Coronary artery (tissue), 2 donors: ENCODE measurements at regions not wholly inside any gene's neighbourhood (a gene's known extent, or its start where the extent isn't known, plus 50 kb on each side); places are given as distances from the start of the nearest gene placed in this dataset.

ENCODE experiments used
- DNase-seq: peaks from one replicate; pipeline ENCODE4 v3.0.0-alpha.2; 2017; ENCODE audit warnings: low spot score
- H3K27ac ChIP-seq, 2 donors: fragments of 200-600 bp; sonication (generic); one replicate each; pipeline ENCODE4 v1.5.1; 2016 to 2019
- H3K4me3 ChIP-seq: fragments of 200-600 bp; sonication (generic); 2 replicates; pipeline ENCODE4 v1.5.1; 2016; ENCODE audit warnings: mild to moderate bottlenecking, moderate library complexity
- CTCF ChIP-seq: fragments of 200-600 bp; sonication (generic); IDR thresholded peaks from one replicate; pipeline ENCODE4 v1.5.1; 2019; ENCODE audit warnings: antibody characterized with exemption

DNA sequence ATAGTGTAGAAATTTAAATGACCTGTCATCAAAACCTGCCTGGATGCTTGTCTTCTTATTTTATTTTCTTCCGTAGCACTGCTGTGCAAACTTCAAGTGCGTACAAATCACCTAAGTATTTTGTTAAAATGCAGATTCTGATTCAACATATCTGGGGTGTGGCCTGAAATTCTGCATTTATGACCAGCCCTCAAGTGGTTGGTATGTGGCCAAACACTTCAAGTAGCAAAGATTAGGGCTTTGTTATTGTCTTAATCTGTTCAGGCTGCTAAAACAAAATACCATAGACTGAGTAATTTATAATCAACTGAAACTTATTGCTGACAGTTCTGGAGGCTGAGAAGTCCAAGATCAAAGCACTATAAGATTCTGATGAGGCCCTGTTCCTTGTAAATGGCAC lies 97.6 kb upstream of the LRRC3B start:
- no peak overlapping the region for H3K4me3 ChIP-seq
- H3K27ac ChIP-seq: no peak overlapping the region
- DNase-seq: no peak
- TF ChIP-seq CTCF: no peak

GRCh38 chr3:26535151-26535550 lies 87.4 kb upstream of the LRRC3B start:
- no peak for DNase-seq
- Histone ChIP-seq H3K4me3 (no peak overlapping the region), H3K27ac (no peak overlapping the region)
- TF ChIP-seq CTCF: no peak

- no peak for TF ChIP-seq CTCF
- no peak overlapping the region for H3K27ac ChIP-seq
- H3K4me3 ChIP-seq: no peak overlapping the region
- no peak for DNase-seq
Observed at GRCh38 chr3:26536955-26537354, 85.6 kb upstream of the LRRC3B start.

- DNase-seq: no peak
- no peak for TF ChIP-seq CTCF
- H3K4me3 ChIP-seq: no peak overlapping the region
- H3K27ac ChIP-seq: no peak overlapping the region
Observed at GRCh38 chr3:26550413-26550812, 72.2 kb upstream of the LRRC3B start.

- DNase-seq: no peak
- Histone ChIP-seq H3K27ac (no peak overlapping the region), H3K4me3 (no peak overlapping the region)
- TF ChIP-seq CTCF: no peak
Observed at GRCh38 chr3:26556637-26557036, 65.9 kb upstream of the LRRC3B start.

DNA sequence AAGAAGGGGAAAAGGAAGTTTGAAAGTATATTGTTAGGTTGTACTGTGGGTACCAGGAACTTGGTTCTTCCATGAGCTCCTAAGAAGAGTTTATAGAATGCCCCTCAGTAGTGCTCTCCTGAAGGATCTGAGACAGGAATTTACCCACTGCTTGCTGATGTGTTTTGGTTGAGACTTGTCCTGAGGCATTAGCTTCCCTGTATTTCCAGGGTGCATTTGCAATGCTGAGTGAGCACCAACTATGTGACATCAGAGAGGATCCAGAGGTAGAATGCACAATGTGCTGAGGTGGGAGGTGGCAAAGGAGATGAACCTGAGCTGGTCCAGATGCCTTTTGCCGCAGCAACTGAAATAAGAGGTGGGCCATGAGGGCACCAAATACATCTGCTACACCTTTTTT lies 64.3 kb upstream of the LRRC3B start:
- H3K27ac ChIP-seq: no peak overlapping the region
- no peak for TF ChIP-seq CTCF
- DNase-seq: no peak
- no peak overlapping the region for H3K4me3 ChIP-seq

GRCh38 chr3:26559227-26559626 lies 63.3 kb upstream of the LRRC3B start:
- Histone ChIP-seq H3K4me3 (no peak overlapping the region), H3K27ac (no peak overlapping the region)
- DNase-seq: no peak
- no peak for TF ChIP-seq CTCF
